ENCODE measurements at regions not wholly inside any gene's neighbourhood (a gene's known extent, or its start where the extent isn't known, plus 50 kb on each side); places are given as distances from the start of the nearest gene placed in this dataset.

- TF ChIP-seq USF1 (IDR thresholded peaks at IDR 0.05) (no peak), CREB1 (IDR thresholded peaks at IDR 0.05; ENCODE audit: low read depth) (no peak), CEBPB (IDR thresholded peaks at IDR 0.05) (no peak), NFIC (IDR thresholded peaks at IDR 0.05) (no peak), EGR1 (IDR thresholded peaks at IDR 0.05) (no peak), RAD21 (IDR thresholded peaks at IDR 0.05; ENCODE audit: low read depth) (no peak), TEAD4 (IDR thresholded peaks at IDR 0.05) (no peak), EP300 (IDR thresholded peaks at IDR 0.05; ENCODE audit: borderline replicate concordance) (no peak), ZBTB7A (IDR thresholded peaks at IDR 0.05; ENCODE audit: low read depth) (no peak), FOXM1 (IDR thresholded peaks at IDR 0.05; ENCODE audit: borderline replicate concordance, low read depth) (no peak), TAF1 (IDR thresholded peaks at IDR 0.05; ENCODE audit: low read depth) (no peak), YY1 (IDR thresholded peaks at IDR 0.05; ENCODE audit: low read depth) (no peak)
- TF ChIP-seq, protein P1, sequence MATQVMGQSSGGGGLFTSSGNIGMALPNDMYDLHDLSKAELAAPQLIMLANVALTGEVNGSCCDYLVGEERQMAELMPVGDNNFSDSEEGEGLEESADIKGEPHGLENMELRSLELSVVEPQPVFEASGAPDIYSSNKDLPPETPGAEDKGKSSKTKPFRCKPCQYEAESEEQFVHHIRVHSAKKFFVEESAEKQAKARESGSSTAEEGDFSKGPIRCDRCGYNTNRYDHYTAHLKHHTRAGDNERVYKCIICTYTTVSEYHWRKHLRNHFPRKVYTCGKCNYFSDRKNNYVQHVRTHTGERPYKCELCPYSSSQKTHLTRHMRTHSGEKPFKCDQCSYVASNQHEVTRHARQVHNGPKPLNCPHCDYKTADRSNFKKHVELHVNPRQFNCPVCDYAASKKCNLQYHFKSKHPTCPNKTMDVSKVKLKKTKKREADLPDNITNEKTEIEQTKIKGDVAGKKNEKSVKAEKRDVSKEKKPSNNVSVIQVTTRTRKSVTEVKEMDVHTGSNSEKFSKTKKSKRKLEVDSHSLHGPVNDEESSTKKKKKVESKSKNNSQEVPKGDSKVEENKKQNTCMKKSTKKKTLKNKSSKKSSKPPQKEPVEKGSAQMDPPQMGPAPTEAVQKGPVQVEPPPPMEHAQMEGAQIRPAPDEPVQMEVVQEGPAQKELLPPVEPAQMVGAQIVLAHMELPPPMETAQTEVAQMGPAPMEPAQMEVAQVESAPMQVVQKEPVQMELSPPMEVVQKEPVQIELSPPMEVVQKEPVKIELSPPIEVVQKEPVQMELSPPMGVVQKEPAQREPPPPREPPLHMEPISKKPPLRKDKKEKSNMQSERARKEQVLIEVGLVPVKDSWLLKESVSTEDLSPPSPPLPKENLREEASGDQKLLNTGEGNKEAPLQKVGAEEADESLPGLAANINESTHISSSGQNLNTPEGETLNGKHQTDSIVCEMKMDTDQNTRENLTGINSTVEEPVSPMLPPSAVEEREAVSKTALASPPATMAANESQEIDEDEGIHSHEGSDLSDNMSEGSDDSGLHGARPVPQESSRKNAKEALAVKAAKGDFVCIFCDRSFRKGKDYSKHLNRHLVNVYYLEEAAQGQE (IDR thresholded peaks at IDR 0.05; ENCODE audit: low read depth) = no peak
Measured at GRCh38 chr11:86874304-86875056, 74.1 kb downstream of the PRSS23 start.

DNA sequence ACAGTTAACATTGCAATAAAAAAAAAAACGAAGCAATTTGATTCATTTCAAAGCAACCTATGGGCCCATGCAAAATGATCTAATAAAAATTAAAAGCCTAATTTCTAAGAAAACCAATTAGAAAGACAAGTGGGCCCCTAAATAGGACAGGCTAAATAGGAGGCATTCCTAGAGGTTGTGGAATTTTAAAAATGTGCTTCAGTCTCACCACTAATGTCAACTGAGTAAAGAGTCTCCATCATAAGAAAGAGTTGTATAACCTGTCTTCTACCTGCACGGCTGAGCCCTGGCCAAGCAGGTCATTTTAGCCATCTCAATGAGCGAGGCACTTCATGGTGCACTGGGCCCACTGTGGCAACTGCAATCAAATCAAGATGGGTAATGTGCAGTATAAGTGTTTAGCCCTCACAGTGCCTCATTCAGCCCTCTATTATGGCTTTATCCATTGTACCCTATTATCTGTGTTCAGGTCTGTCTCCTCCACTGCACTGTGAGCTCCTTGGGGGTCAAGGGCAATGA, 76.4 kb downstream of the PRSS23 start:
- no peak for TF ChIP-seq ZBTB7A (IDR thresholded peaks at IDR 0.05; ENCODE audit: low read depth)
- no peak for TF ChIP-seq TAF1 (IDR thresholded peaks at IDR 0.05; ENCODE audit: low read depth)
- TF ChIP-seq CREB1 (IDR thresholded peaks at IDR 0.05; ENCODE audit: low read depth) = no peak
- TF ChIP-seq EGR1 (IDR thresholded peaks at IDR 0.05) = no peak
- TF ChIP-seq TEAD4 (IDR thresholded peaks at IDR 0.05) = no peak
- no peak for TF ChIP-seq NFIC (IDR thresholded peaks at IDR 0.05)
- no peak for TF ChIP-seq RAD21 (IDR thresholded peaks at IDR 0.05; ENCODE audit: low read depth)
- TF ChIP-seq CEBPB (IDR thresholded peaks at IDR 0.05) = no peak
- TF ChIP-seq USF1 (IDR thresholded peaks at IDR 0.05) = no peak
- no peak for TF ChIP-seq YY1 (IDR thresholded peaks at IDR 0.05; ENCODE audit: low read depth)
- TF ChIP-seq, protein P2, sequence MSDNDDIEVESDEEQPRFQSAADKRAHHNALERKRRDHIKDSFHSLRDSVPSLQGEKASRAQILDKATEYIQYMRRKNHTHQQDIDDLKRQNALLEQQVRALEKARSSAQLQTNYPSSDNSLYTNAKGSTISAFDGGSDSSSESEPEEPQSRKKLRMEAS (IDR thresholded peaks at IDR 0.05) = no peak
- TF ChIP-seq, protein P1 (IDR thresholded peaks at IDR 0.05; ENCODE audit: low read depth) = no peak
- TF ChIP-seq FOXM1 (IDR thresholded peaks at IDR 0.05; ENCODE audit: borderline replicate concordance, low read depth) = no peak

DNA sequence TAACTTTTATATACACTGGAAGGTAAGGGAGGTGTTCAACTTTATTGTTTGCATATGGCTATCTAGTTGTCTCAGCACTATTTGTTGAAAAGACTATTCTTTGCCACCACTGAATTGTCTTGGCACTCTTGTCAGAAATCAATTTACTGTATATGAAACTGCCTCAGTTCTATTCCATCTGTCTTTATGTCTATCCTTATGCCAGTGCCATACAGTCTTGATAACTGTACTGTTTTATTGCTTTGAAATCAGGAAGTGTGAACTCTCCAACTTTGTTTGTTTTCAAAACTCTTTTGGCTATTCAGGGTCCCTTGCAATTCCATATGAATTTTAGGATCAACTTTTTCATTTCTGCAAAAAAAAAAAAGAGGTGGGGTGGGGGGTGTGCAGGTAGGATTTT, 77.2 kb downstream of the PRSS23 start:
- TF ChIP-seq TEAD4 (IDR thresholded peaks at IDR 0.05) (no peak), NFIC (IDR thresholded peaks at IDR 0.05) (no peak), TAF1 (IDR thresholded peaks at IDR 0.05; ENCODE audit: low read depth) (no peak), YY1 (IDR thresholded peaks at IDR 0.05; ENCODE audit: low read depth) (no peak)
- TF ChIP-seq, protein P2 (IDR thresholded peaks at IDR 0.05) = no peak

GRCh38 chr11:86885311-86885710, 69.9 kb downstream of the FZD4 start:
- no peak for TF ChIP-seq TEAD4 (IDR thresholded peaks at IDR 0.05)
- TF ChIP-seq YY1 (IDR thresholded peaks at IDR 0.05; ENCODE audit: low read depth) = no peak
- TF ChIP-seq TAF1 (IDR thresholded peaks at IDR 0.05; ENCODE audit: low read depth) = no peak
- TF ChIP-seq NFIC (IDR thresholded peaks at IDR 0.05) = no peak
- TF ChIP-seq USF1 (IDR thresholded peaks at IDR 0.05) = no peak
- no peak for TF ChIP-seq RAD21 (IDR thresholded peaks at IDR 0.05; ENCODE audit: low read depth)

GRCh38 chr11:86888164-86889000, 66.8 kb downstream of the FZD4 start:
- TF ChIP-seq, protein P2 (IDR thresholded peaks at IDR 0.05) = no peak
- no peak for TF ChIP-seq CREB1 (IDR thresholded peaks at IDR 0.05; ENCODE audit: low read depth)
- TF ChIP-seq ZBTB7A (IDR thresholded peaks at IDR 0.05; ENCODE audit: low read depth) = no peak
- no peak for TF ChIP-seq RAD21 (IDR thresholded peaks at IDR 0.05; ENCODE audit: low read depth)
- TF ChIP-seq EGR1 (IDR thresholded peaks at IDR 0.05) = no peak
- no peak for TF ChIP-seq YY1 (IDR thresholded peaks at IDR 0.05; ENCODE audit: low read depth)
- no peak for TF ChIP-seq TCF12 (IDR thresholded peaks at IDR 0.05; ENCODE audit: low read depth)
- TF ChIP-seq USF1 (IDR thresholded peaks at IDR 0.05) = no peak

Measured in Ishikawa (cell line).